Neuronal stem cell (in vitro differentiated cells): ENCODE measurements at regions not wholly inside any gene's neighbourhood (a gene's known extent, or its start where the extent isn't known, plus 50 kb on each side); places are given as distances from the start of the nearest gene placed in this dataset.

Experiments
- DNase-seq: peaks from one replicate; pipeline ENCODE4 v3.0.0-alpha.2; 2013; ENCODE audit warnings: low spot score
- H2AFZ ChIP-seq: one replicate; pipeline ENCODE4 v1.6.1; 2013; ENCODE audit warnings: mild to moderate bottlenecking, low read length, inconsistent platforms
- H2AK5ac ChIP-seq: 2 replicates; pipeline ENCODE4 v1.6.1; 2013; ENCODE audit warnings: low read depth, mild to moderate bottlenecking, inconsistent platforms, low read length, moderate library complexity, mixed read lengths
- H2BK120ac ChIP-seq: 2 replicates; pipeline ENCODE4 v1.6.1; 2013; ENCODE audit warnings: low read depth, mild to moderate bottlenecking, inconsistent platforms, low read length, moderate library complexity, mixed read lengths
- H2BK12ac ChIP-seq: one replicate; pipeline ENCODE4 v1.6.1; 2013; ENCODE audit warnings: low read length, inconsistent platforms
- H2BK15ac ChIP-seq: 2 replicates; pipeline ENCODE4 v1.6.1; 2013; ENCODE audit warnings: mild to moderate bottlenecking, low read length, inconsistent platforms, mixed read lengths
- H2BK5ac ChIP-seq: one replicate; pipeline ENCODE4 v1.6.1; 2013; ENCODE audit warnings: inconsistent platforms, mild to moderate bottlenecking, low read length, moderate library complexity
- H3K14ac ChIP-seq: one replicate; pipeline ENCODE4 v1.6.1; 2013; ENCODE audit warnings: low read length, inconsistent platforms
- H3K18ac ChIP-seq: 2 replicates; pipeline ENCODE4 v1.6.1; 2013; ENCODE audit warnings: low read length, inconsistent platforms
- H3K23ac ChIP-seq: 2 replicates; pipeline ENCODE4 v1.6.1; 2013; ENCODE audit warnings: low read depth, mild to moderate bottlenecking, mixed read lengths, low read length, inconsistent platforms; ENCODE audit not compliant: poor library complexity
- H3K27ac ChIP-seq: replicated peaks from 3 replicates; pipeline ENCODE4 v1.5.1; 2013; ENCODE audit warnings: low read length, inconsistent platforms
- H3K27me3 ChIP-seq, 3 experiments: 2 replicates each; pipeline ENCODE4 v1.6.1; 2013; ENCODE audit warnings: low read length in 3 of 3, mild to moderate bottlenecking in 2 of 3, inconsistent platforms in 1 of 3, low read depth in 1 of 3, mixed read lengths in 1 of 3, moderate library complexity in 1 of 3; ENCODE audit not compliant: control insufficient read depth in 3 of 3, insufficient read depth in 3 of 3
- H3K36me3 ChIP-seq, 2 donors: replicated peaks in 1 of 2; 2 replicates each; pipeline ENCODE4 v1.6.1; 2013; ENCODE audit warnings: low read length in 2 of 2; ENCODE audit not compliant: control insufficient read depth in 2 of 2, insufficient read depth in 2 of 2
- H3K4ac ChIP-seq: 2 replicates; pipeline ENCODE4 v1.6.1; 2013; ENCODE audit warnings: inconsistent platforms, mild to moderate bottlenecking, low read length, moderate library complexity
- H3K4me1 ChIP-seq, 2 donors: 1 replicate in 1 of 2; 2 replicates in 1 of 2; pipeline ENCODE4 v1.6.1; 2013; ENCODE audit warnings: low read length in 2 of 2, low read depth in 1 of 2; ENCODE audit not compliant: control insufficient read depth in 2 of 2, insufficient read depth in 1 of 2
- H3K4me2 ChIP-seq: one replicate; pipeline ENCODE4 v1.6.1; 2013; ENCODE audit warnings: mild to moderate bottlenecking, low read length, inconsistent platforms; ENCODE audit not compliant: insufficient read depth, poor library complexity, severe bottlenecking
- H3K4me3 ChIP-seq, 2 donors: 2 replicates each; pipeline ENCODE4 v1.5.1; 2013; ENCODE audit warnings: low read length in 2 of 2, mild to moderate bottlenecking in 2 of 2, inconsistent platforms in 1 of 2, moderate library complexity in 1 of 2
- H3K79me1 ChIP-seq: one replicate; pipeline ENCODE4 v1.6.1; 2013; ENCODE audit warnings: low read depth, mild to moderate bottlenecking, inconsistent platforms, low read length, moderate library complexity
- H3K9ac ChIP-seq: one replicate; pipeline ENCODE4 v1.6.1; 2013; ENCODE audit warnings: mild to moderate bottlenecking, low read depth, low read length, inconsistent platforms; ENCODE audit not compliant: poor library complexity
- H3K9me3 ChIP-seq, 2 donors: replicated peaks in 1 of 2; 2 replicates each; pipeline versions ENCODE3 to v1.6.1; 2013; ENCODE audit warnings: low read length in 2 of 2, mild to moderate bottlenecking in 2 of 2, inconsistent platforms in 1 of 2, low read depth in 1 of 2, mixed read lengths in 1 of 2, moderate library complexity in 1 of 2; ENCODE audit not compliant: control insufficient read depth in 2 of 2, insufficient read depth in 1 of 2
- H4K8ac ChIP-seq: one replicate; pipeline ENCODE4 v1.6.1; 2013; ENCODE audit warnings: low read depth, mild to moderate bottlenecking, inconsistent platforms, low read length, moderate library complexity
- H4K91ac ChIP-seq: one replicate; pipeline ENCODE4 v1.6.1; 2013; ENCODE audit warnings: low read length, low read depth, mild to moderate bottlenecking, inconsistent platforms; ENCODE audit not compliant: poor library complexity
- WGBS, 2 donors: extraction: QIAGEN DNeasy Blood & Tissue Kit; methylation state at CpG; one replicate each; pipeline ENCODE4 v1.1.7; 2013; ENCODE audit warnings: missing lambda C conversion rate in 2 of 2, mixed read lengths in 1 of 2; ENCODE audit not compliant: insufficient read length in 2 of 2, insufficient replicate concordance in 1 of 2; ENCODE audit errors: extremely low coverage in 2 of 2; 5-methylcytosine and 5-hydroxymethylcytosine counted together

DNA sequence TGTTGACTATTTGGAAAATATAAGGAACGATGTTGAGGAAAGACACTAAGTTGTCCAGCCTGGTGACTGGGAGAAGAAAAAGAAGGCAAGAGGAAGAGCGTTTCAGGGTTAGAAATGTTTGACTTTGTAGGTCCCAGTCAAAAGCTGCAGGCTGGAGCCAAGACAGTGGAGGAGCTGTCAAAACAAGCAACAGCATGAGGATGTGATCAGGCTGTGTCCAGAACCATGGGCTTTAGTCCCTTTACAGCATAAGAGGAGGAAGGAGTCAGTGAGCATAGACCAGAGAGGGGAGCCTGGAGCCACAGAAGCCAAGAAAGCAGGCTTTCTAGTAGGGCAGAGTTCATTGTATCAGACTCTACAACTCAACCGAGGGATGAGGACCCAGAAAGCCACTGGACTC, 658.5 kb downstream of the BNC2 start:
- H4K91ac ChIP-seq: no peak overlapping the region
- H2AFZ ChIP-seq: no peak overlapping the region
- peak overlapping the region; percentile 22 for H3K18ac ChIP-seq
- WGBS, 2 donors: no CpG with 5 or more reads among the region's 3 CpGs
- no peak overlapping the region for H3K14ac ChIP-seq
- H3K27me3 ChIP-seq: no peaks in the 10 kb centered on the region
- no peaks in the 10 kb centered on the region for H3K79me1 ChIP-seq
- H3K4ac ChIP-seq: no peak overlapping the region
- H4K8ac ChIP-seq: no peak overlapping the region
- H2AK5ac ChIP-seq: no peak overlapping the region
- H2BK12ac ChIP-seq: no peak overlapping the region
- H3K36me3 ChIP-seq: no peaks in the 10 kb centered on the region
- H3K27ac ChIP-seq: no peak overlapping the region
- no peak overlapping the region for H3K4me3 ChIP-seq
- no peaks in the 10 kb centered on the region for H3K9me3 ChIP-seq
- no peak overlapping the region for H2BK120ac ChIP-seq
- DNase-seq: no peak
- no peak overlapping the region for H3K4me2 ChIP-seq
- H3K4me1 ChIP-seq: peaks cover 0 to 4% of the 10 kb centered on the region in 2 donors
- no peak overlapping the region for H3K9ac ChIP-seq
- no peak overlapping the region for H3K23ac ChIP-seq
- H2BK15ac ChIP-seq: no peak overlapping the region
- no peak overlapping the region for H2BK5ac ChIP-seq

DNA sequence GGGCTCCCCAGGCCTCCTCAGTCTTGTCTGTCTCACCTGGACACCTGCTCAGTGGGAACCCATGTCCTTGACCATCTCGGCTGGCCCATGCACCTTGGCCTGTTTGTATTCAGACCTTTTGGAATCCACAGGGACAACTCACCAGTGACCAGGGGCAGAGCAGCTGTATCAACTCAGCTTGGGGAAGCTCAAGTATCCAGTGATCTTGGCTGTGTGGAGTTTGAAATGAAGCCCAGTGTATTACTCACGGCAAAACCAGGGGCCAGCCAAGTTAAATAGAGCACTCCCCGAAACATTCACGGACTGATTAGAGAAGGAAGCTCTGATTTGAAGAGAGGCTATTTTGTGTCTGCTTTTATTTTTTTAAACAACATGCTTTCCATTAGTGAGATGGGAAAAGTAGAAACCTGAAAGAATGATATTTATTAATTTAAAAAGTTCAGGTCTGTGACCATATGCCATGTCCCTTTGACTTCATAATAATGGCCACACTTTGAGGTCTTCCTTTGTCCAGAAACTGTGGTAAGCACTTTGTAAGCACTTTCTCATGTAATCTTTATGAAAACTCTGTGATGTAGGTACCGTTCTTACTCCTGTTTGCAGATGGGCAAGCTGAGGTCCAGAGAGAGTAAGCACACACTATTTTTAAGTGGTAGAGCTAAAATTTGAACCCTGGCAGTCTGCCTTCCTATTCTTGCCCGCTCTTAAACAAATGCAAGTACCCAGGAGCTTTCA, 656.5 kb downstream of the BNC2 start:
- H3K27me3 ChIP-seq: no peaks in the 10 kb centered on the region
- no peak overlapping the region for H3K4me2 ChIP-seq
- no peak overlapping the region for H3K9ac ChIP-seq
- no peak overlapping the region for H4K8ac ChIP-seq
- whole genome bisulfite sequencing, 2 donors: no CpG with 5 or more reads among the region's 6 CpGs
- no peak overlapping the region for H2AFZ ChIP-seq
- no peak overlapping the region for H3K4ac ChIP-seq
- no peaks in the 10 kb centered on the region for H3K9me3 ChIP-seq
- H3K79me1 ChIP-seq: no peaks in the 10 kb centered on the region
- H2AK5ac ChIP-seq: no peak overlapping the region
- H4K91ac ChIP-seq: no peak overlapping the region
- no peak overlapping the region for H3K27ac ChIP-seq
- H2BK5ac ChIP-seq: no peak overlapping the region
- H3K14ac ChIP-seq: no peak overlapping the region
- no peak overlapping the region for H2BK12ac ChIP-seq
- H3K4me1 ChIP-seq: peaks cover 0 to 4% of the 10 kb centered on the region in 2 donors
- no peak overlapping the region for H2BK120ac ChIP-seq
- no peaks in the 10 kb centered on the region for H3K36me3 ChIP-seq
- H3K4me3 ChIP-seq: no peak overlapping the region
- H3K23ac ChIP-seq: no peak overlapping the region
- no peak overlapping the region for H2BK15ac ChIP-seq
- DNase-seq: no peak
- no peak overlapping the region for H3K18ac ChIP-seq

DNA sequence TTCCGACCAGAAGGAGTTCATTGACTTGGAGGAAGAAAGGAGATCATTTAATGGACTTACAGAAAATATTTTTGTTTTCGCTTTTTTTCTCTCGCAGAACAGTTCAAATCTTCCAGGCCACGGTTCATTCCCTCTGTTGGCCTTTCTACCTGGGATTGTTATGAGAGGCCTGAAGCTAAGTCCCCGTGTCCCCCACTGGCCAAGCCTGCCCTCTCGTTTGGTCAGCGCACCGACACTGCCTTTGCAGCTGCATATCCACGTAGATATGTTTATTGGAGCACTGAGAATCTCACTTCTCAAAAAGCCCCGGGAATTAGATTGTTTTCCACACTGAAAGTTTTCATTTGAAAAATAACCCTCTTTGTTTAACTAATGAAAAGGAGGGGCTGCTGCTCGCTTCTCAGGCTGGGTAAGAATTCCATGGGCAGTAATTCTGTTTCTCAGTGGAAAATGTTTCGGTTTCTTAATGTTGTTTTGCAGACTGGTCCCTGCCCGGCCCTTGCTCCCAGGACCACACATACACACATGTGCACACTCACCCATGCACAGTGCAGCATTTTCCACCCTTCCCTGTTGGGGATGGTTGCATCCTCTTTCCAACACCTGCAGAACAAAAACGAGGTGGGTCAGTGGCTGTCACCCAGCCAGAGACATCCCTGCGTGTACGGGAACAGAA, 655.7 kb downstream of the BNC2 start:
- Histone ChIP-seq H3K23ac (no peak overlapping the region), H3K9me3 (no peaks in the 10 kb centered on the region), H4K8ac (no peak overlapping the region), H3K18ac (peak overlapping the region; percentile 21), H3K36me3 (no peaks in the 10 kb centered on the region), H3K4me3 (no peak overlapping the region), H2BK120ac (no peak overlapping the region), H2BK5ac (no peak overlapping the region), H2BK15ac (no peak overlapping the region), H3K27ac (no peak overlapping the region), H2AK5ac (no peak overlapping the region), H4K91ac (no peak overlapping the region), H3K14ac (peak overlapping the region; percentile 39), H3K79me1 (no peaks in the 10 kb centered on the region), H3K27me3 (no peaks in the 10 kb centered on the region), H3K4me1 (peaks cover 0 to 4% of the 10 kb centered on the region in 2 donors), H3K9ac (no peak overlapping the region), H2AFZ (no peak overlapping the region), H3K4ac (no peak overlapping the region), H3K4me2 (no peak overlapping the region), H2BK12ac (no peak overlapping the region)
- no CpG with 5 or more reads among the region's 16 CpGs for WGBS, 2 donors
- DNase-seq: no peak

DNA sequence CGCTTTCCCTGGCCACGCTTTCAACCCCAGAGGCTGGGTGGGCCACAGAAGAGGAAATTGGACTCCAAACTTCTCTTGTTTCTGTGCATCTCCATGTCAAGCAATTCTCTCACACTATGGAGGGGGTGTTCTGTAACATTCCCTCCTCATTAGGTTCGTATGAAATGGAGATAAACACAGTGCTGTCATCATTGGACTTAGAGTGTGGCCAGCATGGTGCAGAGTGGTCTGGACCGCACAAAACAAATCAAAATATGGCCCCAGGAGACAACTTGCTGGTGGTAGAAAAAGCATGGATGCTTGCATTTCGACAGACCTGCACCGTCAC, 655.2 kb downstream of the BNC2 start:
- Histone ChIP-seq H3K23ac (no peak overlapping the region), H4K8ac (no peak overlapping the region), H3K4me1 (peaks cover 0 to 4% of the 10 kb centered on the region in 2 donors), H2BK5ac (no peak overlapping the region), H3K18ac (peak overlapping the region; percentile 21), H2AK5ac (no peak overlapping the region), H3K4ac (no peak overlapping the region), H3K9ac (no peak overlapping the region), H4K91ac (no peak overlapping the region), H2AFZ (no peak overlapping the region), H2BK15ac (no peak overlapping the region), H3K79me1 (no peaks in the 10 kb centered on the region), H3K4me2 (no peak overlapping the region), H3K27me3 (no peaks in the 10 kb centered on the region), H2BK12ac (no peak overlapping the region), H3K4me3 (no peak overlapping the region), H3K27ac (no peak overlapping the region), H3K36me3 (no peaks in the 10 kb centered on the region), H3K14ac (peak overlapping the region; percentile 39), H2BK120ac (no peak overlapping the region), H3K9me3 (no peaks in the 10 kb centered on the region)
- WGBS, 2 donors: no CpG with 5 or more reads among the region's 6 CpGs
- DNase-seq: no peak
